ENCODE measurements at regions not wholly inside any gene's neighbourhood (a gene's known extent, or its start where the extent isn't known, plus 50 kb on each side); places are given as distances from the start of the nearest gene placed in this dataset.

GRCh38 chr2:64869126-64869525 is 120.1 kb upstream of the SLC1A4 start:
- TF ChIP-seq CTCF (IDR thresholded peaks at IDR 0.05) (no peak), POLR2A (IDR thresholded peaks at IDR 0.05) (no peak)
